ENCODE measurements at regions not wholly inside any gene's neighbourhood (a gene's known extent, or its start where the extent isn't known, plus 50 kb on each side); places are given as distances from the start of the nearest gene placed in this dataset.

GRCh38 chr10:128976856-128977255, 490.2 kb upstream of the MGMT start (continued):
- TF ChIP-seq YY1 (IDR thresholded peaks at IDR 0.05; ENCODE audit: low read depth) (no peak), ELF1 (IDR thresholded peaks at IDR 0.05) (no peak), RXRA (IDR thresholded peaks at IDR 0.05; ENCODE audit: borderline replicate concordance, low read depth) (no peak)

- Histone ChIP-seq H3K36me3 (replicated peaks in 1 of 2; ENCODE audit: control insufficient read depth in 1 of 2, insufficient read depth in 2 of 2, low read length in 1 of 2) (no peaks in the 10 kb centered on the region), H3K9me3 (no peaks in the 10 kb centered on the region), H3K4me3 (ENCODE audit: low read depth in 2 of 2, low read length in 1 of 2) (no peak overlapping the region), H3K27me3 (ENCODE audit: insufficient read depth) (no peaks in the 10 kb centered on the region), H3K79me2 (ENCODE audit: insufficient read depth) (no peaks in the 10 kb centered on the region), H3K9me2 (no peaks in the 10 kb centered on the region), H3K9ac (no peak overlapping the region), H3K27ac (ENCODE audit: low read depth in 2 of 2, low read length in 1 of 2) (no peak overlapping the region), H3K4me2 (no peak overlapping the region), H4K20me1 (ENCODE audit: insufficient read depth) (no peaks in the 10 kb centered on the region), H3F3A (replicated peaks; ENCODE audit: insufficient read depth) (no peaks in the 10 kb centered on the region), H3K4me1 (ENCODE audit: control insufficient read depth in 1 of 2, insufficient read depth in 2 of 2, low read depth in 1 of 2, low read length in 1 of 2) (no peaks in the 10 kb centered on the region), H2AFZ (ENCODE audit: low read depth) (no peak overlapping the region)
- 50% methylated on average over 8 of the region's 10 CpGs for WGBS (ENCODE audit: low lambda C conversion rate)
- no peak for TF ChIP-seq EP300 (IDR thresholded peaks at IDR 0.05; ENCODE audit: borderline replicate concordance in 1 of 2, low read depth in 1 of 2, low read length in 1 of 2)
- no peak for TF ChIP-seq NRF1 (IDR thresholded peaks at IDR 0.05; ENCODE audit: low read depth, low read length)
- no peak for DNase-seq
- ChIA-PET POLR2A (no interaction called here), CTCF (no interaction called here)
Observed at GRCh38 chr10:128978211-128978610, 488.8 kb upstream of the MGMT start.

GRCh38 chr10:128979405-128979804, 487.6 kb upstream of the MGMT start:
- ChIA-PET POLR2A (no interaction called here), CTCF (interaction anchor here (1.1 kb wide), 1 partner anchor 11 kb away, joined by 3 read pairs; no protein-coding TSS in a partner anchor)
- Histone ChIP-seq H3K4me3 (ENCODE audit: low read depth in 2 of 2, low read length in 1 of 2) (no peak overlapping the region), H3F3A (replicated peaks; ENCODE audit: insufficient read depth) (no peaks in the 10 kb centered on the region), H3K27ac (ENCODE audit: low read depth in 2 of 2, low read length in 1 of 2) (no peak overlapping the region), H3K9ac (no peak overlapping the region), H3K4me2 (no peak overlapping the region), H2AFZ (ENCODE audit: low read depth) (no peak overlapping the region), H4K20me1 (ENCODE audit: insufficient read depth) (no peaks in the 10 kb centered on the region), H3K4me1 (ENCODE audit: control insufficient read depth in 1 of 2, insufficient read depth in 2 of 2, low read depth in 1 of 2, low read length in 1 of 2) (no peaks in the 10 kb centered on the region), H3K79me2 (ENCODE audit: insufficient read depth) (no peaks in the 10 kb centered on the region), H3K9me3 (no peaks in the 10 kb centered on the region), H3K27me3 (ENCODE audit: insufficient read depth) (no peaks in the 10 kb centered on the region), H3K36me3 (replicated peaks in 1 of 2; ENCODE audit: control insufficient read depth in 1 of 2, insufficient read depth in 2 of 2, low read length in 1 of 2) (no peaks in the 10 kb centered on the region), H3K9me2 (no peaks in the 10 kb centered on the region)
- 26% methylated on average over 4 of the region's 4 CpGs for WGBS (ENCODE audit: low lambda C conversion rate)
- DNase-seq, result no peak
- TF ChIP-seq TCF12 (IDR thresholded peaks at IDR 0.05) (no peak), NRF1 (IDR thresholded peaks at IDR 0.05; ENCODE audit: low read depth, low read length) (no peak), MEF2A (IDR thresholded peaks at IDR 0.05; ENCODE audit: borderline replicate concordance, low read depth) (no peak), SMC3 (IDR thresholded peaks at IDR 0.05; ENCODE audit: low read depth, low read length) (no peak), RFX5 (IDR thresholded peaks at IDR 0.05; ENCODE audit: low read length) (no peak), FOSL2 (IDR thresholded peaks at IDR 0.05; ENCODE audit: borderline replicate concordance, low read depth) (no peak), TAF1 (IDR thresholded peaks at IDR 0.05; ENCODE audit: borderline replicate concordance, low read depth, low read length) (no peak), CTCF (IDR thresholded peaks at IDR 0.05) (no peak), MAX (IDR thresholded peaks at IDR 0.05; ENCODE audit: low read depth) (no peak), ZBTB33 (IDR thresholded peaks at IDR 0.05; ENCODE audit: borderline replicate concordance, low read depth) (no peak), NFIC (IDR thresholded peaks at IDR 0.05; ENCODE audit: borderline replicate concordance) (no peak), POLR2AphosphoS5 (IDR thresholded peaks at IDR 0.05; ENCODE audit: low read depth, low read length) (no peak), ELF1 (IDR thresholded peaks at IDR 0.05) (no peak), USF2 (IDR thresholded peaks at IDR 0.05; ENCODE audit: borderline replicate concordance, low read depth, low read length) (no peak), RCOR1 (IDR thresholded peaks at IDR 0.05; ENCODE audit: low read length) (no peak), JUND (IDR thresholded peaks at IDR 0.05) (no peak)
